Panc1 (cell line): ENCODE measurements at regions not wholly inside any gene's neighbourhood (a gene's known extent, or its start where the extent isn't known, plus 50 kb on each side); places are given as distances from the start of the nearest gene placed in this dataset.

ENCODE experiments used
- CTCF ChIP-seq: fragments of 450-650 bp; IDR thresholded peaks from 2 replicates; pipeline ENCODE4 v1.5.1; 2017; ENCODE audit warnings: mild to moderate bottlenecking
- POLR2AphosphoS5 ChIP-seq: IDR thresholded peaks from 2 replicates; pipeline ENCODE4 v1.6.1; 2012; ENCODE audit warnings: mild to moderate bottlenecking, low read depth, low read length, moderate library complexity
- REST ChIP-seq, 2 experiments: IDR thresholded peaks; 2 replicates each; pipeline ENCODE4 v1.6.1; 2011 to 2012; ENCODE audit warnings: low read depth in 2 of 2, control low read depth in 1 of 2, low read length in 1 of 2, mild to moderate bottlenecking in 1 of 2, moderate library complexity in 1 of 2; ENCODE audit not compliant: insufficient read depth in 1 of 2
- SIN3A ChIP-seq: IDR thresholded peaks from 2 replicates; pipeline ENCODE4 v1.6.1; 2012; ENCODE audit warnings: low read depth, mild to moderate bottlenecking, low read length, moderate library complexity, borderline replicate concordance; ENCODE audit not compliant: insufficient read depth
- TCF7L2 ChIP-seq: IDR thresholded peaks from 2 replicates; pipeline ENCODE4 v1.6.1; 2011; ENCODE audit warnings: mild to moderate bottlenecking, low read depth, low read length, inconsistent platforms

- no peak for TF ChIP-seq CTCF
- no peak for TF ChIP-seq POLR2AphosphoS5
- TF ChIP-seq SIN3A = no peak
- no peak for TF ChIP-seq REST (IDR thresholded peaks at IDR 0.05; ENCODE audit: insufficient read depth in 1 of 2, low read depth in 2 of 2, low read length in 1 of 2)
- no peak for TF ChIP-seq TCF7L2
Observed at GRCh38 chr7:89451911-89452310, 656.4 kb upstream of the TEX47 start.
